ENCODE measurements at regions not wholly inside any gene's neighbourhood (a gene's known extent, or its start where the extent isn't known, plus 50 kb on each side); places are given as distances from the start of the nearest gene placed in this dataset.
"Not testable (repeated sequence)": the region's sequence is repeated elsewhere in the genome, so short reads cannot be mapped to it uniquely, and the experiment has no call there.

DNA sequence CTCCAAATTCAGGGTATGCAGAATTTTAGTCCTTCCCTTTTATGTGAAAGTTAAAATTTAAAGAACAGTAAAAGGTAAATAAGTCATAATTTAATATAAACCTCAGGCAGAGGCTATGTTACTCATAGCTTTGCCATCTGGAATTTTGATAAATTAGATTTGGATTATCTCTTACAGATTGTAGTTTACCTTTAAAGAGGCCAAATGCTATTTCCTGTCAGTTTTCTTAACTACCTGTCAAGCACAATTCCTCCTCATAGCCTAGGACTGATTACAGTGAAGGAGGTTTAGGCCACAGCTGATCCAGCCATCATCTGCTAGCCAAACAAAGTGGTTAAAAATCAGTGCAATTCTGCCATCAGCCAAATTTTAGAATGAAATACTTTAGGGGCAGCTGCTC is 128.1 kb downstream of the MFAP3L start:
- no peak for DNase-seq (ENCODE audit: low read depth)

DNA sequence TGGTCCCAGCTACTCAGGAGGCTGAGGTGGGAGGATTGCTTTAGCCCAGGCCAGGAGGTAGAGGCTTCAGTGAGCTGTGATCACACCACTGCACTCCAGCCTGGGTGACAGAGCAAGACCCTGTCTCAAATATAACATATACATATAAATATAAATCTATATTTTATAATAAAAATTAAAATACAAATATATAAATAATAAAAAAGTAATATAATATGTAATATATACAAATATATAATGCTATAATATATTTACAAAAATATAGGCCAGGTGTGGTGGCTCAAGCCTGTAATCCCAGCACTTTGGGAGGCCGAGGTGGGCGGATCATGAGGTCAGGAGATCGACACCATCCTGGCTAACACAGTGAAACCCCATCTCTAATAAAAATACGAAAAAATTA is 131.4 kb downstream of the MFAP3L start:
- not testable (repeated sequence) for DNase-seq (ENCODE audit: low read depth)

DNA sequence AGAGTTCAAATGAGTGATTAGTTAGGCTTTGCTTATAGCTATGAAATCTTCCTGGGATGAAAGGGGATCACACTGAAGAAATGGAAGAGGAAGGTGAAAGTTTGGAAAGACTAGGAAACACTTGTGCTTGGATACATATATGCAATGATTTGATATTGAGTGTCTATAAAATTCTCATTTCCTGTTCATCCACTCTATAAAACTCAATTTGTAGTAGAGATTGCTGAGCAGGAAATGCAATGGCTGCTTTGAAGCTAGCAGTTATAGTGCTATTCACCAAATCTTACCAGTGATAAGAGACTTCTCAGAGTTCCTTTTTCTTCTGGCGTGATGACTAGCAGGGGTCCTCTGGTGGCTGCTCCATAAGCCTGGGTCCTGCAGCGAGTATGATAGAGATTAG is 128.1 kb upstream of the HPF1 start:
- no peak for DNase-seq (ENCODE audit: low read depth)

DNA sequence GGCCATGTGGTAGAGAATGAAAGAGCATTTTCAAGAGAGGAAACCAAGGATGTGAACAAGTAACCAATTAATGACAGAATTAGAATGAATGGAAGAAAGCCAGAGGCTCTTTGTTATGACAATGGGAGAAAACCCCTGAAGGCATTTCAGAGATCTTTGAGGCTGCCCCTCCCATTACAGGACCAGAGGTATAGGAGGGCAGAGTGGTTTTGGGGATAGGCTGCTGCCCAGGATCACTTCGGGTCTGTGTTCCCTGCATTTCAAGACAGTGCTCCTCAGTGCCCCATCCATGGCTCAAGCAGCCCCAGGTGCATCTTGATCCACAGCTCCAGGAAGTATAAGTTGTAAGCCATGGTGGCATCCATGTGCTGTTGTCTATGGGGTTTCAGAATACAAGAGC is 124.0 kb upstream of the HPF1 start:
- no peak for DNase-seq (ENCODE audit: low read depth)

DNA sequence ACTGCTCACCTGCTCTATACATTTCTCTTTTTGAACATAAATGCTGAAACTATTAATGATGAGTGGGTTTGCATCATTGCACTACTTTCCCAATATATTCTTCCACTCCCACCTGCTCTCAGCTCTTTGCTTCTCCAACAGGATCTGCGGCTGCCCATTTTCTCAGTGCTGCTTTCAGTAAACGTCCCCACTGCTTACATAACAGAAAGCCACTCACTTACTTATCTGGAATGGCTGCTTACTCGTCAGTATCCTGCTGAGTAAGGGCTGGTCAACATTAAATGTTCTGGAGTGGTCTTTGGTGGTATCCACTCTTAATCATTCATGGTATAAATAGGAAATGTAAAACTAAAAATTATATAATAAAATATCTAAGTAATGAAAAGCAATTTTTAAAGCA is 112.8 kb upstream of the HPF1 start:
- no peak for DNase-seq (ENCODE audit: low read depth)

DNA sequence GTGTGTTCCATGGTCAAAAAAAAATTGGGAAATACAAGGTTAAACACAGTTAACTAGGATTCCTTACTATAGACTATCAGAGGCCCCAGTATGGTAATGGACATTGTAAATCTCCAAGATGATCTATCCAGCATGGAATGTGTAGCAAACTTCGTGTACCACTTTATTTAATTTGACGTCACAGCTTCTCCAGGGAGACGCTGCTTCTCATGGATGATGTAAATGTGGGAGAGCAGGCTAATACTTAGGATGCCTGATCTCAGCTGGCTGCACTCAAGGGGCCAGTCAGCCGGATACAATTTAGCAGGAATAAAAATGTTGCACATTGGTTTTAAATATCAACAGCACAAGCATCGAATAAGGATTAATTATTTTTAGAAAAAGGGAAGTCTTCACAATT is 111.7 kb upstream of the HPF1 start:
- no peak for DNase-seq (ENCODE audit: low read depth)

DNA sequence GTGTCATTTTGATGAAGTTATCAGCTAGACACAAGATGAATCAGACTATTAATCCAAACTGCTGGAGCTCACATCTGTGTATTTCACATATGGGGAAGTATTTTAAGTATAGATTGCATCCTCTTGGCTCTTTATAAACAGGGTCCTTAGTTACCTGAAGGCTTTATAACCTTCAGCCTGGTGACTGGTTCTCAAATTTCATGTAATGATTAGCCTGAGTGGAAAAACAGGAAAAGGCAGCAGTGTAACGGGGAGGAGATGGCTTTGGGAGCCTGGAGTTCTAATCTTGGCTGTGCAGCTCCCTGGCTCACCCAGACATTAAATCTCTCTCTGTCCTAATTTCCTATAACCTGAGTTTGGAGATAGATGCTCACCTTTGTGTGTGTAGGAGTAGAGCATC is 103.8 kb upstream of the HPF1 start:
- no peak for DNase-seq (ENCODE audit: low read depth)

DNA sequence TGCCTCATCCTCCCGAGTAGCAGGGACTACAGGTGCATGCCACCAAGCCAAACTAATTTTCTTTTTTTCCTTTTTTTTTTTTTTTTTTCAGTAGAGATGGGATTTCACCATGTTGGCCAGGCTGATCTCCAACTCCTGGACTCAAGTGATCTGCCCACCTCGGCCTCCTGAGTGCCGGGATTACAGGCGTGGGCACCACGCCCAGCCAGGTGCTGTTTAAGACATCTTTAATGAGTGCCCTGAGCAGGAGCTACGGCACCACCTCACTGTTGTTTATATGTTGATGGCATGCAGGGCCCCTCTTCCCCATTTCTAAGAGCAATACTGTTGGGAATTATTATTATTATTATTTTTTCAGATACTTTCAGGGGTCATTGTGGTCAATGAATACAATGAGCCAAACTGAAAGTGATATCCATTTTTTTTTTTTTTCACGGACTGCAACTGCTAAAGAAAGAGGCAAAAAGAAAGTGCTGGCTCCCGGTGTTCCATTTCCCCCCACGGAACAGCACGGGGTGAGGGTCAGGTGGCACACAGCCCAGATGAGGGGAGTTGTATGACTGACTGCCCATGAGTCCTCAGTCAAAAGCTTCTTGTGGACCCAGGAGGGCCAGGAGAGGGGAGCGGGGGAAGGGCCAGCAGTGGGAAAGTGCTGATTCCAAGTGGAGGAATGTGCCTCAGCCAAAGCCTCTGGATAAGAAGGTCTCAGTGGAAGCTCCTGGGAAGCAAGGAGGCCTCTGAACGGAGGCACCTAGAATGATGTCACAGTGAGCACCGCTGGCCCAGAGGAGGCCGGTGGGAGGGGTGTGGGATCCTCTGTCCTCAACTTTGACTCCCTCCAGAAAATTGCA is 101.8 kb upstream of the HPF1 start:
- no peak for DNase-seq (ENCODE audit: low read depth)

DNA sequence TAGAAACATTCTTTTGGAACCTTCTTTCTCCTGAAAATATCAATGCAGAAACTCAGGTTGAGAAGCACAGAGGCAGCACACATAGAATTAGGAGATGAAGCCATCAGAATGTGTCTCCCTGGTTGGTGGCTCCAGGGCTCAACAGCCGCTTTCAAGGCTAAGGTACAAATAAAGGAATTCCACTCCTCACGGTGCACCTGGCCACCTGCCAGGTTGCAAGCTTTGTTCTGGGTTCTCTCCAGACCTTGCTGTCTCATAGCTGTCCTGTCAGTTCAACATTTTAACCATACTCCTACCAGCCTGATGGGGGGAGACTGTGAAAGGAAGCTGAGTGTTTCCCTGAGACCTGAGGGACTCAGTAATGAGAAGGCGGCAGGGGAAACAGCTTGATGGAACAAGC is 96.3 kb upstream of the HPF1 start:
- DNase-seq (ENCODE audit: low read depth), result peak; percentile 18

DNA sequence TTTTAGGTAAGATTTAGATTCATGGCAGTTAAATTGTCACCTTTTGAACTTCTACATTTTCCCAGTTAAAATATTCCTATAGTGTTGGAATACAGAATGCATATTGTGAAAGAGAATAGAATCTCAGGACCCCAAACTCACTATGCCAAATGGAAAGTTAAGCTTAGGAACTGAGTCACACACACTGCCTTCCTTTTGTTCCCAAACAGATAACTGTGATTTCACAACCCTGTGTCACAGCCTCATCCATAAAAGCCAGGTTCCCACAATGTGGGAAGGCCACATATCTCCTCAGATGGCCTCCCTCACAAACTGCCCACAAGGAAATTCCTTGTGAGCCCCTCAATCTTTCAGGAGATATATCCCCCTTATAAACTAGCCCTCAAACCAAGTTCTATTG is 94.7 kb upstream of the HPF1 start:
- DNase-seq (ENCODE audit: low read depth), result no peak

DNA sequence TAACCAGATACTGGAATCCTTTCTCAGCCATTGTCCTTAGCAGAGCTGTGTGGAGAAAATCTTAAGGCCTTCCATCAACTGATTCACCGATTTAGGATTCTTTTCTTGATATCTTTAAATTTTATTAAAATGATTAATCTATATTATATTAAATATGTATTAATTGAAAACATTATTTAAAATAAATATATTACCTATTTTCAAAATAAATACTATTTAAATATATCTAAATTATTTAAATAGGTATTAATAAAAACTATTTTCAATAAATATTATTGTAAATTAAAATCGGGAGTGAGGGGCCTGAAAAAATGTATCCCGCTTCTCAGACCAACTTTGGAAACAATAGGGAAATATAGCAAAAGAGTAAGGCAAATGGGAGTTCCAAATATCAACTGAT is 94.0 kb upstream of the HPF1 start:
- no peak for DNase-seq (ENCODE audit: low read depth)

DNA sequence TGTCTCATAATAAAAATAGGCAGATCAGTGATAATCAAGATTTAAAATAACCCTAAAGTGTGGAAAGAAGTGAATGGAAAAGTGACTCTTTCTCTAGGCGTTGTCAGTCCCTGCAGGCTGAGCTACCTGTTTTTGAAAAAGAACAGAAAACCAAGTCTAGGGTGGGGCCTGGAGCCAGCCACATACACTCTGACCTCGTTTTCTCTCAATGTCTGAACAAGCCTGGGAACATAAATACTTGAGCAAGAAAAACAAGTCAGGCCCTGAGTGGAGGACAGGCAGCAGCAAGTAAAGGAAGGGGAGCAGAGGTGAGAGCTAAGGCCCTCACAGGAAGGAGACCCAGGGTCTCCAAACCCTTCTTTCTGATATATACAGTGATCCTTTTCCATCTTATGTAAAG is 91.7 kb upstream of the HPF1 start:
- no peak for DNase-seq (ENCODE audit: low read depth)

DNA sequence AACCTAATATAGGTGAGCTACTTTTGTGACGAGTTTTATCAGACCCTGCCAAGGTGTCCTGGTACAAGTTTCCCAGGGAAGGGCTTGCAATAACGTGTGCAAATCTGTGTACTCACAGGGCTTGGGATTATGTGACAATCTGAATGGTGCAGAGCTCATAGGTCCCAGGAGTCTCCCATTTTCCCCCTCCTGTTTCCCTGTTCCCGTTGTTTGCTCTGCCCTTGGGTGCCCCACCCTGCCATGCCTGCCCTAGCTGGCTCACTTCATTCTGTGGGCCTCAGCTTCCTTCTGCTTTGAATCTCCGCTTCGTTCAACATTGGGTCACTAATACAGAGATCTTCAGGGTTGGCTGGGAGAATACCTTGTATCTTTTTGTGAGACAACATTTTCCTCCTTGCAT is 90.3 kb upstream of the HPF1 start:
- DNase-seq (ENCODE audit: low read depth), result no peak

DNA sequence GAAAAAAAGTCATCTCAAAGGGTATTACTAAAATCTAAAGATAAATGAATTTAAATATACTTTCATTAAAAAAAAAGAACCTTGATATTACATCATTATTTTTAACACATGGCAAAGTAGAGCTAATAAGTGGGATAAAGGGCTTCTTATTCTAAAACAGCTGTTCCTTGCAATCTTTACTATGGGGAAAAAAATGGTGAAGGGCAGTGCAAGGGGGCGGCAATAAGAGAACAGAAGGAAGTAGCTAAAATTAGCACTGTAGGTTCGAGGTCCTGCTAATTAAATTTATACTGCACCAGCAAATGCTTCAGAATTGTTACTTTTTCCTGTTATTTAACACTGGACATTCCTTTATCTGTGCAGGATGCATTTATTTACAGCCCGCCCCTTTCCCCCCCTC is 89.4 kb upstream of the HPF1 start:
- no peak for DNase-seq (ENCODE audit: low read depth)

DNA sequence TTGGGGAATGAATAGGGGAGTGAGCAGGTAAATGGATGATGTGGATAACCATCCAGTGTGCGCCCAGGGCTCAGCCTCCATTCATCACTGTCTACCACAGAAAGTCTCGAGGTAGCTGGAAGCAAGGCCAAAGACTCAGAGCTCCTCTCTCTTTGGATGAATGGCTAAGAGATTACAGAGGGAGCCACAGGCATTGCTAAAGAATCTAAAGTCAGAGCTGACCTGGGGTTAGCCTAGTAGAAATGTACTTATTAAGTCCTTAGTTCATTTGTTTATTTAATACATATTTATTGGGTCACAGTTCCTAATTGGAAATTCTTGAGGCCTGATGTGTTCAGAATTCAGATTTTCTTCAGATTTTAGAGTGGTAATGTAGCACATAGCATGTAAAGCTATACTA is 88.7 kb upstream of the HPF1 start:
- no peak for DNase-seq (ENCODE audit: low read depth)

DNA sequence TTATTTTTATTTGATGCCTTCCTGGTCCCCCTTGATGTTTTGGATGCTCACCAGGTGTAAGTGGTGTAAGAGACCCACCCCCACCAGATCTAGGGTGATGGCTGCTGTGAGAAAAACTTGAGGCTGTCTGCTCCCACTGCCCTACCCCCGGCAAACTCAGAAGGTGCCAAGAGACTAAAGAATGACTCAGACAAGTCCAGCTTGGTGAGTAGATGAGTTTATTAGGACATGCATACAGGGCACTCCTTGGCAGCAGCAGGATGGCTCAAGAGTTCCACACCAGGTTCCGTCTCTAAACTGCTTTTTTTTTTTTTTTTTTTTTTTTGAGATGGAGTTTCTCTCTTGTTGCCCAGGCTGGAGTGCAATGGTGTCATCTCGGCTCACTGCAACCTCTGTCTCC is 84.0 kb upstream of the HPF1 start:
- peak; percentile 41 for DNase-seq (ENCODE audit: low read depth)

DNA sequence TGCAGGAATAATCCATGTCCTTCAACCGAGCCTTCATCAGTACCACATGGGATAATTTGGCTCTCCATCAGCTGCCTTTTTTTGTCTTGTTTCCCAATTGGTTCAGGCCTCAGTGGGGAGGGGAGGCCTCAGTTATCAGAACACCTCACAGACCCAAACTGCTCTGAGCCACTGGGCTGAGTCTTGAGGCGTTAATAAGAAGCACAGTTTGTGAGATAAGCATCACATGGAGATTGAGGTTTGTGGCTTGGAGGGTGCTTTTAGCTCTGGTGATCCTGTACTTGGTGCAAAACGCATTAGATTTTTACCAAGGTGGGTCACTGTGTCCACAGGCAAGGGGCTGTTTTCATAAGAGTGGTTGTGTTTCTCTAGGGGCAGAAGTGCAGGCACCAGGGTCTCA is 82.8 kb upstream of the HPF1 start:
- no peak for DNase-seq (ENCODE audit: low read depth)

DNA sequence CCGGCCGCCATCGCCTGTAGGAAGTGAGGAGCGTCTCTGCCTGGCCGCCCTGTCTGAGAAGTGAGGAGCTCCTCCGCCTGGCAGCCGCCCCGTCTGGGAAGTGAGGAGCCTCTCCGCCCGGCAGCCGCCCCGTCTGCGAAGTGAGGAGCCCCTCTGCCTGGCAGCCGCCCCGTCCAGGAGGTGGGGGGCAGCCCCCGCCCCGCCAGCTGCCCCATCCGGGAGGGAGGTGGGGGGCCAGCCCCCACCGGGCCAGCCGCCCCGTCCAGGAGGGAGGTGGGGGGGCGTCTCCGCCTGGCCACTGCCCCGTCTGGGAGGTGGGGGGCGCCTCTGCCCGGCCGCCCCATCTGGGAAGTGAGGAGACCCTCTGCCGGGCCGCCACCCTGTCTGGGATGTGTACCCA is 70.6 kb upstream of the HPF1 start:
- not testable (repeated sequence) for DNase-seq (ENCODE audit: low read depth)

DNA sequence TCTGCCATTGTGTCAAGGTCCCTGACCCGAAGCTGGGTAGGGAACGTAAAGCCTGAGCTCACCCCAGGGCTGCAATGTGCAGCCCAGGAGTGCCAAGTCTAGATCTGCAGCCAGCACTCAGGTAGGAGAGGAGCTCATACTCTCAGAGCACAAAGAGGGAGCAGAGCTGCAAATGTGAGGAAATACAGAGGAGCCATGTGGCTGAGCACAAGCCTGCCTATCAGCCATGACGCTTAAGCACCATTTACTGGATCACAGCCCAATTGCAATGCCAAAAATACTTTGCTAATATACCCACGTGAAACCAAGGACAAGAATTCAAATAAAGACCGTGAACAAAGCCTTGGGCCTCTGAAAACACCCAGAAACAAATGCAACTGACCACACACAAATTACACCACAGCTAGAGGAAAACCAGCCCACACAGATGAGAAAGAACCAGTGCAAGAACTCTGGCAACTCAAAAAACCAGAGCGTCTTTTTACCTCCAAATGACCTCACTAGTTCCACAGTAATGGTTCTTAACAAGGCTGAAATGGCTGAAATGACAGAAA is 69.0 kb upstream of the HPF1 start:
- no peak for DNase-seq (ENCODE audit: low read depth)

DNA sequence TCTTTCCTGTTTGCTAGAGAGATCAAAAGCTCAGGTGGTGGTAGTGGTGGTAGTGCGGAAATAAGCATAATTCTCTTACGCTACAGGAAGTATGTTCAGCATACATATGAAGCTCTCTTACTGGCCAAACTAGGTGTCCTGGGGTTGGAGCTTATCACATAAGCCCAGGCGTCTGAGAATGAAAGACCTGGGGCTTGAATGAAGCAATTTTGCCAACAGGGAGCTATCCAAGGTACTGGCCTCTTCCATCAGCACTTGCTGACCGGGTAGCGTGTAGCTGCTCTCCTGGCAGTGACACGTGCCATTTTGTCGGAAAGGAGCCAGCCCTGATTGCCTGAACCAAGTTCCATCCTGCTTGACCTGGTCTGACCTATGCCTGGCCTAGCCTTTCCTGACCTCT is 65.9 kb upstream of the HPF1 start:
- peak; percentile 60 for DNase-seq (ENCODE audit: low read depth)

DNA sequence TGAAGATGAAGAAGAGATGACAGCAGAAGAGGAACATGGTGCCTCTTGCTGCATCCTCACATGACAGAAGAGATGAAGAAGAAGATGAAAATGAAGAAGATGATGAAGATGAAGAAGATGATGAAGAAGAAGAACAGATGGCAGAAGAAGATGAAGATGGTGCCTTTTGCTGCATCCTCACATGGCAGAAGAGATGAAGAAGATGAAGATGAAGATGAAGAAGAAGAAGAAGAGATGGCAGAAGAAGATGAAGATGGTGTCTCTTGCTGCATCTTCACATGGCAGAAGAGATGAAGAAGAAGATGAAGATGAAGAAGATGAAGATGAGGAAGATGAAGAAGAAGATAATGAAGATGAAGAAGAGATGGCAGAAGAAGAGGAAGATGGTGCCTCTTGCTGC is 63.7 kb upstream of the HPF1 start:
- DNase-seq (ENCODE audit: low read depth), result no peak

DNA sequence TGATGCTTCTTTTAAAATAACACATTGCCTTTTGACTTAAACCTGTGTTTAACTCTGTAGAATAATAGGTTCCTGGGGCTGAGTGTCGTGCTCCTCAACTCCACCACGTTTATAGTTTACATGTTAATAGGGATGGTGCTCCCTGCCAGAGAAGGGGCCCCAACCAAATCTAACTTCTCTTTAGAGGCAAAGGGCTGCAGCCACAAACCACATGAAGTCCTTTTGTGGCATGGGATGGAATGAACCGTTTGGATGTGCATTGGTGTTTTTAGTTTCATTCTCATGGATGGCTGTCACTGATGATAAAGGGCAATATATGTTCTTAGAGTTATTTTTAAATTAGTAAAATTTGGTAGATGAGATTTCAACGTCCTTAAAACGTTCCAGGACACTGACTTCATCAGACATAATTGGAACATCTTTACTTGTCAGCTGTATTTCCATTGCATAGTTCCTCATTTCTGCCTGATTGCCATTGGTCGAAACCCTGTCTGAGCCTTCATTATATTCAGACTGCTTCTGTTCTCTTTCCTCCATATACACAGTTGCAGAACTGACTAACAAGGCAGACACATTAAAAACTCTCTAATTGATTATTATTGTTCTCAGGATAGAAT is 60.4 kb upstream of the HPF1 start:
- no peak for DNase-seq (ENCODE audit: low read depth)

DNA sequence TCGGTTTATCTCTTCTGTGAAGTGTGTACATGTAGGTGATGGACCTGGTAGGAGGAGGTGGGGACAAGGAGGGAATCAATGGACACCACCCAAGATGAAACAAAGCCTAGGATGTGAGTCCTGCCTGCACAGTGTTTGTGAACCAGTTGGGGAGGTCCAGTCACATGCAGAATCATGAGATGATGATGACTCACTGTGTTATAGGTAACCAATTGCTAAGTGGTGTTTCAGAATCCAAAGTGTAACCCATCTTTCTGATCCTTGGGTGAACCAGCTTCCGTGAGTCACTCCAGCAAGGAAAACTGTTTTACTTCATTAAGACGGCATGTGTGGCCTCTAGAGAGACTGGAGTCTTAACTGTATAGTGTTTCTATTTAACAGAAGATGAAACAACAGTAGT is 57.9 kb upstream of the HPF1 start:
- DNase-seq (ENCODE audit: low read depth), result peak; percentile 86
